ENCODE measurements at regions not wholly inside any gene's neighbourhood (a gene's known extent, or its start where the extent isn't known, plus 50 kb on each side); places are given as distances from the start of the nearest gene placed in this dataset.

DNA sequence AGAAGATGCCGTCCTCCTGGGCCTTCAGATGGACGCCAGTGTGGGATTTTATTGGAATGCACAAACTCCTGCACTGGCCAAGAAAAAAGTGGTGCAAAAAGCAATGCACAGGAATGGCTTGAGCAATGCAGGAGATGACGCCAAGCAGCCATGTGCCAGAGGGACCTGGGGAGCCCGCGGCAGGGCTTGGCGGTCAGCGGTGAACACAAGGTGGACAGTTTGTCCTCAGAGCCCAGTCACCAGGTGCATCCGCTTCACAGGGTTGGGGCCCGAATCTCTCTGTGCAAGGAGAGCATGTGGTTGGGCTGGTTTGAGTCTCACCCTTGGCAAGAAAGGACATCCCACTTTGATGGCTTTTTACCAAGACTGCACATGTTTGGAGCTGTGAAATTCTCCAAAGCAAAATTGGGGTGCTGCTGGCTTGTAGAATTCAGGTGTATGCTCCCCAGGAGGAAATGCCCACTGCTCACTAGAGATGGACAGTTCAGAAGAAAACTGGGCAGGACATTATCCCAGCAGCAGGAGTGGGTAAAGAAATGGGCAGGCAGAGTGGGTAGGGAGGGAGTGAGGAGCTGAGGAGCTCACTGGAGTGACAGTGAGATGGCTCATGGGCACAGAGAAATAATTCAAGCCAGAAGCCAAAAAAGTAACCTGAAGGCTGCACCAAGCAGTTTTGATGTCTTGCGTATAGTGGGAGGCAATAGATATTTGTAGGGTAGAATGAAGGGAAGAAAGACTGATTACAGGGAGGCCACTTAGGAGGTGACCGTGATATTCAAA lies 463.9 kb downstream of the MTRR start:
- DNase-seq: no peak

DNA sequence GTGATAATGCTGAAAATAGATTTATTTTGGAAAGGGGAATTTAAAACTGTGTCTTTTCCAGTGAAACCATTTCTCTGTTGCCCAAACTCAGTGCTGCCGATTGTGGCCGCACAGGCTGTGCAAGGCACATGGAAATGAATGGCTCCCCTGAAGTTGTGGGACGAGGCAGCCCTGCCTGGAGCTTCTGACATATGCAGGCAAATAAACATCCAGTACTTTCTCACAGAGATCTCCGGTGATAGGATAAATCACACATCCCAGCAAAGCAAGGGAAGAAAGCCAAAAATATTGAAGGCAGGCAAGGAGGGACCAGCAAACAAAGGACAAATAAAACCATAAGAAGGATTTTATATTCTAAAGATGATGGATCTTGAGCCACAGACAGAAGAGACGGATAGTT lies 464.5 kb downstream of the MTRR start:
- no peak for DNase-seq

DNA sequence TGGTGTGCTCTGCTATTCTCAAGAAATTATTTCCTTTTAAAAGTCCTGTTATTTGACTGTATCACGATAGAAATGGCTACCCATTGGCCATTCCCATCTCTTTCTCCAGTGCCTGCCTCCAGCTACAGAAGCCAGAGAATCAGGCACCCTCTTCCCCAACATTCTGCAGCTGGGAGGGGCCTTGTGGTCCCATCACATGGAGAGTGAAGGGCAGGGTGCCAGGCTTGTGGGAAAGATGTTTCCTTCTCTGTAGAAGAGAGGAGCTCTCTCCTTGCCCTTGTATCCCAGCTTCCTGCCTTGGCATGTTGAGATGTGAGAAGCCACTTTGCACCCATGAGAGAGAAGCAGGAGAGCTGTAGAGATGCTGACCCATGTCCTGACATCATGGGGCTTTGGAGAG lies 465.0 kb downstream of the MTRR start:
- DNase-seq: no peak

DNA sequence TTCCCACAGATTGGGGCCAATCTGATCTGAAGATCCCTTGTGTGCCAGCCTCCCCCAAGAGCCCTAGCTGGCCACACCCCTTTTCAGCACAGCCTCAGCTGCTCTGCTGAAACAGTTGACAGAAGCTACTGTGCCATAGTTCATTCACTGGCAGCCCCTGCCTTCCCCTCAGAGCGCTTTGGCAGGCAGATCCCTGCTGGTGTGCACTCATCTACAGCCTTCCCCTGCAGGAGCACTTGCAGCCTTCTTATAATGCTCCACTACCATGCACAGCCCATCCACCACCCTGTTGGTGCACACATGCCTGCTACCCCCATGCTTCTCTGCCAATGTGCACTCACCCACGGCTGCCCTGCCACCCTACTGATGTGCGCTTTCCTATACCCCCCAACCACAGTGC lies 471.3 kb downstream of the MTRR start:
- no peak for DNase-seq

DNA sequence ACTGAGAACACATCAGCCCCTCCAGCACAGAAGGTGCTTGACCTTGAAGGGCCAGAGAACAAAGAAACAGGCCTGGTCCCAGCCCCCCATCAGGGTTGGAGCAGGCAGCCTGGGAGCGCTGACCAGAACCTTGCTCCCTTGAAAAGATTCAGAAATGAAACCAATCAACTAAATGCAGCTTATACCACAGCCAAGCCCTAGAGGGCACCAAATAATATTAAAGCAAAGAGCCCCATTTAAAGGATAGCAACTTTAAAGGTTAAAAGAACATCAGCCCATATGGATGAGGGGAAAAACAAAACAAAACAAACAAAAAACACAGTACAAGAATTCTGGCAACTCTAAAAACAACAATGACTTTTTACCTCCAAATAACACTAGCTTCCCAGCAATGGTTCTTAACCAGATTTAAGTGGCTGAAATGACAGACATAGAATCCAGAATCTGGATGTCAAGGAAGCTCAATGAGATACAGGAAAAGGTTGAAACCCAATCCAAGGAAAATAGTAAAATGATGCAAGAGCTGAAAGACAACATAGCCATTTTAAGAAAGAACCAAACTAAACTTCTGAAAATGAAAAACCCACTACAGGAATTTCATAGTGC lies 471.9 kb downstream of the MTRR start:
- no peak for DNase-seq

DNA sequence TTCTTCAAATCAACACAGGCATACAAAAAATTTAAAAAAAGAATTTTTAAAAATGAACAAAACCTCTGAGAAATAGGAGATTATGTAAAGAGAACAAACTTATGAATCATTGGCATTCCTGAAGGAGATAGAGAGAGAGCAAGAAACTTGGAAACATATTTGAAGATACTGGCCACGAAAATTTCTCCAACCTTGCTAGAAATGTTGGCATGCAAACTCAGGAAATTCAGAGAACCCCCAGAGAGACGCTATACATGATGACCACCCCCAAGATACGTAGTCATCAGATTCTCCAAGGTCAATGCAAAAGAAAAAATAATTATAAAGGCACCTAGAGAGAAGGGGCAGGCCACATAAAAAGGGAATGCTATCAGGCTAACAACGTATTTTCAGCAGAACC lies 472.5 kb downstream of the MTRR start:
- DNase-seq: no peak

DNA sequence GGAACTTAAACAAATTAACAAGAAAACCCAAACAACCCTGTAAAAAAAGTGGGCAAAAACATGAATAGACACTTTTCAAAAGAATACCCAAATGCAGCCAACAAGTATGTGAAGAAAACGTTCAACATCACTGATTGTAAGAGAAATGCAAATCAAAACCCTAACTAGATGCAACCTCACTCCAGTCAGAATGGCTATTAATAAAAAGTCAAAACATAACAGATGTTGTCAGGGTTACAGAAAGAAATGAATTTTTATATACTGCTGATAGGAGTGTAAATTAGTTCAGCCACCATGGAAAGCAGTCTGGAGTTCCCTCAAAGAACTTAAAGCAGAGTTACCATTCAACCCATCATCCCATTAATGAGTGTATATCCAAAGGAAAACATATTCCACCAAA lies 479.0 kb downstream of the MTRR start:
- DNase-seq: no peak

DNA sequence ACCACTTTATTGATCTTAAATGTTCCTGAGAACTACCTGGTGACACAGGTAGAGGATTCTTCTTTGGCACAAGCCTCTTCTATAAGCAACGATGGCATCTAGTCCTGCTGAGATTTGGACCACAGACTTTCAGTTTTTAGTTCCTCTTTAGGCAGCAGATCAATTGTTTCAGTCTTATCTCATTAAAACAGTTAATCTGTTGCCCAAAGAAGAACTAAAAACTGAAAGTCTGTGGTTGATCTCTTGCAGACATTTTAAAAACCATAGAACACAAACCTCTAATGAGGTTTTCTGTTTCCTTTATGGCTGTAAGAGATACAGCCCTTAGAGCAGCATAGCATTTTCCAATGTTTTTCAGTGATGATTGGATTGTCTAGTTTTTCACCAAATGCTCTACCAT lies 480.9 kb downstream of the MTRR start:
- no peak for DNase-seq

DNA sequence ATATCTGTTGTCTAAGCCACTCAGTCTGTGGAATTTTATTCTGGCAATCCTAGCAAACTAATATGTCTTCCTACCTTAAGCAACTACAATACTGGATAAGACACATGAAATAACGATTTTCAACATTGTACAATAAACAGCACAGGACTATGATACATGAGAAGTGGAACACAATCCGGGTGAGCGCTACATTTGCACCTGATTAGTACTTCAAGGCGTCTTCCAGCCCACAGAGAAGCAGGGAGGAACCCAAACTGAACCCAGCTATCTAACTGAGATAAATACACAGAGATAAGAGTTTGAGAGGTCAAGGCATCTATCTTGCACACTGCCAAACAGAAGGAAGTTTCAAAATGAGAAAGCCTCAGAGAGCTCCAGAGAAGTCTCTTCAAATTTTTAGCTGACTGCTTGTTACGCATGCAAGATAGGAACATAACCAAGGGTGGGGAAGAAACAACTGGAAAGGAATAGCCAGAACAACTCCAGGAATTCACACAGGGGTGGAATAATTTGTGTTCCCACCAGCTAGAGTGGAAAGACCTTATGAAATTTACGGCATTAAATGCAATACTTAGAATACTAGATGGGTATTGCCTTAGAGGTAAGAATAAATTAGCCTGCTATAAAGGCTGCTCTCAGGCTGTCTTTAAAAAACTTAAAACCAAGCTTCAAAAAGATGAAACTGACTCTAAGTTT lies 481.8 kb downstream of the MTRR start:
- DNase-seq: no peak

DNA sequence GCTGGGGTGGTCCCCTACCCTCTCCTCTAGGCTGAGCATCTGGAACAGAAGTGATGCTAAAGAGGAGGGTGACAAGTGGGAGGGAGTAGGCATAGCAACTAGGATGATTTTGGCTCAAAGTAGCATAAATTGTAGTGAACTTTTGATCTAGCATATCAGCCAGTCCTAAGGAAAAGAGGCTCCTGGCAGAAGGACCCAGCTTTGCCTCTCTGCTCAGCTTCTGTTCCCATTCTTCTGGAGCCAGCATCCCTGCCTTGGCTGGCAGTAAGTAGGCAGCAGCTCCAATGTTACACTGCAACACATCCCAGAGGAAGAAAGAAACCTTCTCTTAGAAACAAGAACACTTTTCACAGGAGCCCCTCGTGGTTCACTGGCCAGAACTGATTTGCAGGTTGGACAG lies 487.0 kb downstream of the MTRR start:
- no peak for DNase-seq

DNA sequence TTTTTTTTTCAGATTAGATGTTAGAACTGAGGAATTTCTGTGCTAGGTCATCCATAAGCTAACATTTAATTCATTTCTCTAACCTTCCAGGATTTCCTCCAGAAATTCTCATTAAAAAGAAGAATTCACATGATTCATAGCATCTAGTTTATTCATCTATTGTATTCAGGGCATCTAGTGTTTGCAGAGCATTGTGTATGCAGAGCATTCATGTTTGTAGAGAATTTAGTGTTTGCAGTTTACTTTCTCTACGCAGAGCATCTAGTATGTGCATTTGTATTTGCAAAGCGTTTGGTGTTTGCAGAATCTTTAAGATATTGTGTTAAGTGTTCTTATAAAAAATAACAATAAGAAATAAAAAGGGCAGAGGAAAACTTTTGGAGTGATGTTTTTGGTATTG lies 491.1 kb downstream of the MTRR start:
- no peak for DNase-seq

DNA sequence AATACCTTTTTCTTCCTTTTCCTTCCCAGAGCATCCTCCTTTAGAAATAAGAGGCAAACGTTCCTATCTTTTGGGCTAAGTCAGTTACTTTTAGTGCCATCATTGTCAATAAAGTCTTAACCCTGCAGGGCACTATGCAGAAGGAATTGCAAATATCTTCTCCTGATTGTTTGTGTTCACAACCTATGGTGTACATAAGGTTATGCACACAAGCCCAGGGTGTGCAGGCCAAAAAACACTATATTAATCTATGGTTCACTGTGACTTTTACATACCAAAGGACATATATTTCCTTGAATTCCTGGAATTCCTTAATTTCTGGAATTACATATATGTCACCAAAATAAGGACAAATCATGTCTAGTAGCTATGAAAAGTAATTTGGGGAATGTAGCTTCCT lies 493.5 kb downstream of the MTRR start:
- no peak for DNase-seq

DNA sequence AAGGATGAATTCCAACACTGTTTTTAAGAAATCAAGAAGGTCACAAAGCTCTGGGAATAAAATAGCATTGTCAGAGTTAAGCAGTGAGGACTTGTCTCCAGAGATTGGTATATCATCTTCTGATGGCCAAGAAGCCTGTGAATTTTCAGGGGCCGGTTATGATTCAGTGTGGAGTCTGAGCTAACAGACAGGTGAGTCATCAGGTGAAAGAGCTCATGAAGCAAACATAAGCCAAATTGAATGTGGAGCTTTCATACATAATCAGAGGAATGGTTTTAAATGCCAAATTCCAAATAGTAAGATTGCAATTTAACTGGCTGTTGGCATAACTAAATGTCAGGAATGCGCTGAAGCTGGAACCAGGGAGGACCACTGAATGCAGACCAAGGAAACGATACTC lies 494.2 kb downstream of the MTRR start:
- DNase-seq: no peak

DNA sequence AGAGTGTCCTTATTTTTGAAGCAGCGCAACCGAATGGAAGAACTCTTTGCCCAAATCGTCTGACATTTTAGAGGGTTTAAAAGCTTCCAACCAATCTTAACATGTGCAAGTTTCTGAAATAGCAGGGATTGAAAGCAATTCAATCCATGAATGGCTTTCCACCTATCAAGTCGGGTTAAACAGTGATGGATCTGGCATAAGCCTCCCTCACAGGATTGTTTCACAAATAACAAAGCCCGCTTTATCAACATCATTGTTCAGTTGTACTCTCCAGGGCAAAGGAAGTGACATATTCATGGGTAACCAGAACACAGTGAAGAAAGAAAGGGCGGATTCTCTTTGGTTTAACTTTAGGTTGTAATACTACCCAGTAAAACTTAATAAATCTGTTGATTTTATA lies 497.3 kb downstream of the MTRR start:
- DNase-seq: no peak

DNA sequence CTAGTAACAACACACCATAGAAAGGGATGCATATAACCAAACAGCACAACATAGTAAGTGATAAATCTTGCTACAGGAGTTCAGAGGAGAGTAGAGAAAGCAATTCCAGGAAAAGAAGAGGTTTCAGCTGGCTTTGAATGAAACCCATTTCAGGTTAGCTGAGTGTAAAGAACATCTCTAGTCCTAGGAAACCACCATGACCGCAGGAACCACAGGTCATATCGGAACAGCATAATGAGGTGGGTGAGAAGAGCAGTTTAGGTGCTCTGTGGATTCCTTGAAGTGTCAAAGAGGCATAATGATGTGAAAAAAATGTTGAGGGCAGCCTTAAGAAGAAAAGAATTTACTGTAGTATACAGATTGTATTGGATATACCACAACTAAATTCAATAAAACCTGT lies 507.5 kb downstream of the MTRR start:
- DNase-seq: no peak

DNA sequence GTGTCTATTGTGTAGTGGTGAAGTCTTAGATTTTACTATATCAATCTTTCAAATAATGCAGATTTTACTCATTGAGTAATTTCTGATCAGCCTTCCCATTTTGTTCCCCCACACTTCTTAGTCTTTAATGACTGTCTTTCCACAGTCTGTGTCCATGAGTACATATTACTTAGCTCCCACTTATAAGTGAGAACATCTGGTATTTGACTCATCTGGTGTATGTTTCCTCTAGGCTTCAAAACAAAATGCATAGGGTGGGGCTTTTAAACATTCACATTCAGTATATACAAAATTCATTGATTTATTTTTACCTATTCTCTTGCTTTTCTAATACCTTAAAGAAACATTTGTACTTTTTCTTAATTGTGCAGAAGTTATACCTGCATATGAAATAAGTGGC lies 513.0 kb downstream of the MTRR start:
- no peak for DNase-seq

DNA sequence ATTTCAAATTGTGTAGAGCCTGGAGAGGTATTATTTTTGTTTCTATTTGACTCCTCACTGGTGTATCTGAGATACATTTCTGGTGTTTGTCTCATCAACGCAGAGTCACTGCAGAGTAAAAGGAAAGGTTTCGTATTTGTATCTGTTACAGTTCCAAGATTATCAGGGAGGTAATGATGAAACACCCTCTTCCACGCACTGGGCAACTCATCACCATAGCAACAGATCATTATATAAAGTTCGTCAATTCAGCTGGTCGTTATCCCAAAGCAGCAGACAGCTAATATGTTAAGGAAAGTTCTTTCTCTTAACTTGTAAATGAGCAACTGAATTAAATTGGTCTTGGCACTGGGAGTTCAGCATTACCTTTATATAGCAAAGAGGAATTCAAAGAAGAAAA lies 513.5 kb downstream of the MTRR start:
- DNase-seq: no peak

DNA sequence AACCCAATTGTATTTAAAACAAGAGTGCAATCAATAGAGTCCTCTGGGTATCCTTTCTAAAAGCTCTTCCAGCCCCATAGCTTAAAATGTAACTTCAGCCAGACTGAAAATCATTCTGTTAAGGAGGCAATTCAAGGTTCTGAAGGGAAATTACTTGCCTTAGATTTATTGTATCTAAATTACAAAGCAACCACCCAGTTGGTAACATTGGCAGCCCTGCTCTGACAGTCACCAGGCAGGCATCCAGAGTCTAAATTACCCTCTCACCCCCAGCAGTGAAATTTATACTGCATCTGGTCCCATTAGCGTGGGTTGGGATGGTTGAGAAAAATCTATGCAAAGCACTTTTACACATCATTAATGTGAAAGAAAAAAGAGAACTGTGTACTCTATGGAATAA lies 514.7 kb downstream of the MTRR start:
- no peak for DNase-seq

DNA sequence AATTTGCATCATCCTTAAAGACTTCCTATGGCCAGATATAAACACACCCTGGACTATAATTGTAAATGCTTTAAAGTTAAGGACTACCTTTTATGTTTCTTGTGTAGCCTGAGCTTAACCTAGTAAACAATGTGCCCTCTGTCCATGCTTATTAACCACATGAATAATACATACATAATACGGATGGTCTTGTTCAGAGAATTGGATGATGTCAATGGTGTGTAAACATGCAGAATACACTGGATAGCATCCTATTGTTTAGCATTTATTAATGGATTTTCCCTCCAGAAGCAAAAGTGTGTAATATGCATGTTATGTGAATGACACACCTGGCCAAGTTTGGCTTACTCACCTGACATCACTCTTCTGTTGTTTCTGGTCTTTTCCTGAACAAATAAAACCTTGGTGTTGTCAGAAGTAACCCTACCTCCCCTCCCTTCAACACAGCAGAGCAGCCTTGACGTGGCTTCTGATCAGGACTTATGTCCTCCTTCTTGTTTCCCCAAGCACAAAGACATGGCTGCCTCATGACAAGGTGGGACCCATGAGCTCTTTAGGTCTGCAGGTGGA lies 517.9 kb downstream of the MTRR start:
- no peak for DNase-seq

DNA sequence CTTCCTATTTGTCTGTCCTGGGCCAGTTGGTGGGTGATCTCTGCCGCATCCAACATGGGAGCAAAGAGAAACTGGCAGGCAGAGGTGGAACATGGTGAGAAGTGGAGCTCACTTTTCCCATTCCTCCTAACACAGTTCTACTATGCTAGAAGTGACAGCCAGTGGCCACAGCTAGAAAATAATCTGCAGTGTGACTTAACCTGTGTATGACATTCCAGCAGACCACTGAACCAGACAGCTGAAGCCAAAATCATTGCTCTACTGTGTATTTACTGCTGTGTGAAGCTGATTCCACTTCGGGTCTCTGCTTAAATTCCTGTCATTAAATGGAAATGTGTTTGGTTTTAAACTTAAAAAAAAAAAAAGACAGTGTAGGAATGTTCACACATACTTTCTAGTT lies 523.0 kb downstream of the MTRR start:
- DNase-seq: no peak

DNA sequence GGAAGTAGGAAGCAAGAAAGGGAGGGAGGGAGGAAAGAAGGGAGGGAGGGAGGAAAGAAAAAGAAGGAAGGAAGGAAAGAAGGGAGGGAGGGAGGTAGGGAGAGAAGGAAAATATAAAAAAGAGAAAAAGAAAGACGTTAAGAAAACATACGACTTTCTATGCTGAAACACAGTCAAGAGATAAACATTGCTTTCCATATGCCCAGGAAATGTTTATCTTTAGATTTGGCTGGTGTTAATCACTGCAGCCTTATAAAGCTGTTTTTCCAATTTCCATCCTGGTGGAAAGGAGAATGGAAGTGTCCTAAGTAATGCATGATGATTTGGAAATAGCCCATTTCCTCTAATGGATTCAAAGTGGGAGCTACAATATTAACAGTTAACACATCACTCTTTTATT lies 524.3 kb downstream of the MTRR start:
- no peak for DNase-seq

DNA sequence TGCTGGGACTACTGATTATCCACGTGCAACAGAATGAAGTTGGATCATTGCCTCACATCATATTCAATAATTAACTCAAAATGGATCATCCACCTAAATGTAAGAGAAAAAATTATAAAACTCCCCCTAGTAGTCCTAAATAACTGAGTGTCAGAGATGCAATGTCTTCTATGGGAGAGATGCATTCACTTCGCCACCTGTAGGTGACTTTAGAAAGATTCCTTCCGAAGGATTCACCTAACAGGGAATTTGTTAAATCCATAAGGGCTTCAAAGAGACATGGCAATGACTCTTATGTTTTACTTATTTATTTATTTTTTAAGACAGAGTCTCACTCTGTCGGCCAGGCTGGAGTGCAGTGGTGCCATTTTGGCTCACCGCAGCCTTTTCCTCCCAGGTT lies 526.0 kb downstream of the MTRR start:
- DNase-seq: no peak

DNA sequence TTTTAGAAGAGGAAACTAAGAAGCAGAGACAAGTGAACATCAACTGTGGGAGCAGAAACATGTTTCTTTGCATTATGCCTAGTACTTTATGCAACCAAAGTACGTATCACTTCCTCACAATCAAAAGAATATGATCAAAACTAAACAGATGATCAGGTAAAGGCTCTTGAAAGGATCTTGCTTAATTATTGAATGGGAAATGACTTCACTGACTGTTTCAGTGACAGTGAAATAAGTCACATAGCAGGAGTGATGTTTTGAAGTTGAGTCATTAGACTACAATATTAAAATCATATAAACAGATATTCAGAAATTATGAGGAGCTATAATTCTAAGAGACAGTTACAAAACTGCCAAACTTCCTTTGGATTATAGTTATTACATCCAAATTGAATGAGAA lies 527.3 kb downstream of the MTRR start:
- no peak for DNase-seq

DNA sequence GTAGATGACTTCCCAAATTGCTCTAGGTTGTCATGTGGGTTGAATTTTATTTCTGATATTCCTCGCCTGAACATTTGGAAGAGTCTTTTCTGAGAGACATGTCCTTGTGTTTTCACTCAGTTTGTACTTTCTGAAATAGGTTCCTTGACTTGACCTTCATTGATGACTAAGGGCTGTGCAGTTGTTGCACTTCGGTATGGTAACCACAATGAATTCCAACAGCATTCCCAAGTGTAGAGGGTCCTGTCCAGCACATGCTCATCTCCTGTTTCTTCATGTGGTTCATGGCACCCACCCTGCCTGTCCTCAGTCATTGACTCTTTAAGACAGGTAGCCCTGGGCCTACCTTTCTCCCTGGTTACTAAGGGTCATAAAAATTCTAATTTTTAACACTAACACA lies 527.8 kb downstream of the MTRR start:
- DNase-seq: no peak
